ENCODE measurements at regions not wholly inside any gene's neighbourhood (a gene's known extent, or its start where the extent isn't known, plus 50 kb on each side); places are given as distances from the start of the nearest gene placed in this dataset.

GRCh38 chr9:113753398-113754119, 122.5 kb upstream of the ZNF618 start:
- Mint-ChIP-seq H3K9me3 (peaks cover 5% of the 10 kb centered on the region), H3K4me3 (no peak overlapping the region), H3K27me3 (peaks cover 16% of the 10 kb centered on the region), H3K4me1 (ENCODE audit: low read depth) (no peaks in the 10 kb centered on the region), H3K36me3 (ENCODE audit: low read depth) (no peaks in the 10 kb centered on the region), H3K27ac (no peak overlapping the region)
- DNase-seq, result no peak
- ChIA-PET CTCF (interaction anchor here (0.8 to 1.6 kb wide), 2 partner anchors 16 kb away, joined by 3 to 4 read pairs; no protein-coding TSS in a partner anchor), POLR2A (no interaction called here)
- TF ChIP-seq CTCF (IDR thresholded peaks at IDR 0.05), result no peak
- intact Hi-C loops (cut with micrococcal nuclease), result no loop called here
- ATAC-seq, result no peak

GRCh38 chr9:113754739-113755138, 121.4 kb upstream of the ZNF618 start:
- no peaks in the 10 kb centered on the region for H3K4me1 Mint-ChIP-seq (ENCODE audit: low read depth)
- H3K27ac Mint-ChIP-seq, result no peak overlapping the region
- POLR2A ChIA-PET, result no interaction called here
- TF ChIP-seq CTCF (IDR thresholded peaks at IDR 0.05), result no peak
- CTCF ChIA-PET, result interaction anchor here (1.6 kb wide), 1 partner anchor 17 kb away, joined by 4 read pairs; no protein-coding TSS in a partner anchor
- DNase-seq (no peak), ATAC-seq (no peak)
- intact Hi-C loops (cut with micrococcal nuclease), result no loop called here
- no peaks in the 10 kb centered on the region for H3K36me3 Mint-ChIP-seq (ENCODE audit: low read depth)
- H3K9me3 Mint-ChIP-seq, result no peaks in the 10 kb centered on the region
- no peak overlapping the region for H3K4me3 Mint-ChIP-seq
- peaks cover 22% of the 10 kb centered on the region for H3K27me3 Mint-ChIP-seq

GRCh38 chr9:113755433-113755832, 120.7 kb upstream of the ZNF618 start:
- Mint-ChIP-seq H3K27me3 (peaks cover 22% of the 10 kb centered on the region), H3K4me3 (no peak overlapping the region), H3K4me1 (ENCODE audit: low read depth) (no peaks in the 10 kb centered on the region), H3K9me3 (no peaks in the 10 kb centered on the region), H3K36me3 (ENCODE audit: low read depth) (no peaks in the 10 kb centered on the region), H3K27ac (no peak overlapping the region)
- CTCF ChIA-PET, result interaction anchor here (1.6 kb wide), 1 partner anchor 18 kb away, joined by 4 read pairs; no protein-coding TSS in a partner anchor
- intact Hi-C loops (cut with micrococcal nuclease), result no loop called here
- ATAC-seq, result no peak
- TF ChIP-seq CTCF (IDR thresholded peaks at IDR 0.05), result no peak
- POLR2A ChIA-PET, result no interaction called here
- no peak for DNase-seq

GRCh38 chr9:113756476-113757192, 119.5 kb upstream of the ZNF618 start:
- H3K4me1 Mint-ChIP-seq (ENCODE audit: low read depth), result no peaks in the 10 kb centered on the region
- H3K4me3 Mint-ChIP-seq, result no peak overlapping the region
- no peak for TF ChIP-seq CTCF (IDR thresholded peaks at IDR 0.05)
- intact Hi-C loops (cut with micrococcal nuclease), result no loop called here
- DNase-seq (no peak), ATAC-seq (no peak)
- POLR2A ChIA-PET, result interaction anchor here (0.6 to 0.7 kb wide), 2 partner anchors 13 to 38 kb away, joined by 3 read pairs; no protein-coding TSS in a partner anchor
- no peaks in the 10 kb centered on the region for H3K36me3 Mint-ChIP-seq (ENCODE audit: low read depth)
- H3K27ac Mint-ChIP-seq, result no peak overlapping the region
- H3K9me3 Mint-ChIP-seq, result no peaks in the 10 kb centered on the region
- CTCF ChIA-PET, result no interaction called here
- H3K27me3 Mint-ChIP-seq, result peaks cover 24% of the 10 kb centered on the region

- ATAC-seq (no peak), DNase-seq (no peak)
- intact Hi-C loops (cut with micrococcal nuclease), result no loop called here
- no peak overlapping the region for H3K27ac Mint-ChIP-seq
- H3K36me3 Mint-ChIP-seq (ENCODE audit: low read depth), result no peaks in the 10 kb centered on the region
- ChIA-PET CTCF (interaction anchor here (1.7 kb wide), 1 partner anchor 26 kb away, joined by 6 read pairs; no protein-coding TSS in a partner anchor), POLR2A (no interaction called here)
- H3K9me3 Mint-ChIP-seq, result peaks cover 6% of the 10 kb centered on the region
- H3K27me3 Mint-ChIP-seq, result peaks cover 29% of the 10 kb centered on the region
- no peaks in the 10 kb centered on the region for H3K4me1 Mint-ChIP-seq (ENCODE audit: low read depth)
- no peak for TF ChIP-seq CTCF (IDR thresholded peaks at IDR 0.05)
- H3K4me3 Mint-ChIP-seq, result no peak overlapping the region
Observed at GRCh38 chr9:113763429-113763828, 112.7 kb upstream of the ZNF618 start.
